ENCODE measurements at regions not wholly inside any gene's neighbourhood (a gene's known extent, or its start where the extent isn't known, plus 50 kb on each side); places are given as distances from the start of the nearest gene placed in this dataset.

DNA sequence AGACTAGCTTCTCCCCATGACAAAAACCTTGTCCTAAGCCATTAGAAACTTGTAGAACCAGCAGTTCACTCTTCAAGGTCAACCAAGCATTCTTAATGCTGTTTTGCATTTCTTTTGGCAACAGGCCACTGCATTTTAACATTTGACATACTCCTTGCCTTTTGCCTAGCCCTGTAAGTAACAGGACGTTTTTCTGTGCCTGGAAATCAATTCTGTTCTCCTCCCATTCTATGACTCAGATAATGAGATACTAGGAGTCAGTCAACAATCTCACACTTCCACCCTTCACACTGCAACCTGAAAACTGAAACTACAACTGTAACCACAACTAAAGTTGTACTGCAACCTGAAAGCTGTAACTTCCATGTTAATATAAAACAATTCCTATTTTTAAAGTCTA lies 268.7 kb downstream of the MZT1 start:
- Mint-ChIP-seq H3K9me3 (peaks cover 6% of the 10 kb centered on the region), H3K36me3 (no peaks in the 10 kb centered on the region), H3K4me1 (no peaks in the 10 kb centered on the region), H3K4me3 (no peak overlapping the region), H3K27ac (no peak overlapping the region)
- DNase-seq (ENCODE audit: low spot score in 2 of 2) (no peak), ATAC-seq (no peak)

DNA sequence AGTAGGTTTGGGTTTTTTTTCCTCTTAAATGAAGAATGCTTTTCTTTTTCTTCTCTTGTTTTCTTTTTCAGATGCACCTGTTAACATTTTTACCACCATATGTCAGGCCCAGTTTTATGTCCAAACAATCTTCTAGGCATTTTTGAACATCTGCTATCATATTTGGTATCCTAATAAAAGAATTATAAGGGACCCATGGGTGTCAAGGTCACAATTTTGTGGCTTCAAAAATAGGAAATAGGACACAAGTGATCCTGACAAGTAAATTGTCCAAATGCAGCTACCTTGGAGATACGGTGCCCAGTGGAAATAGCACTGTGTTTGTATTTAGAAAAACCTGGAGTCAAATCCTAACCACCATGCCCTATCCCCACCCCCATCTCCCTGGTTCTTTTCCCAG lies 270.3 kb downstream of the MZT1 start:
- DNase-seq (ENCODE audit: low spot score in 2 of 2) (no peak), ATAC-seq (no peak)
- peaks cover 6% of the 10 kb centered on the region for H3K9me3 Mint-ChIP-seq
- H3K36me3 Mint-ChIP-seq, result no peaks in the 10 kb centered on the region
- H3K4me1 Mint-ChIP-seq, result no peaks in the 10 kb centered on the region
- no peak overlapping the region for H3K27ac Mint-ChIP-seq
- no peak overlapping the region for H3K4me3 Mint-ChIP-seq

DNA sequence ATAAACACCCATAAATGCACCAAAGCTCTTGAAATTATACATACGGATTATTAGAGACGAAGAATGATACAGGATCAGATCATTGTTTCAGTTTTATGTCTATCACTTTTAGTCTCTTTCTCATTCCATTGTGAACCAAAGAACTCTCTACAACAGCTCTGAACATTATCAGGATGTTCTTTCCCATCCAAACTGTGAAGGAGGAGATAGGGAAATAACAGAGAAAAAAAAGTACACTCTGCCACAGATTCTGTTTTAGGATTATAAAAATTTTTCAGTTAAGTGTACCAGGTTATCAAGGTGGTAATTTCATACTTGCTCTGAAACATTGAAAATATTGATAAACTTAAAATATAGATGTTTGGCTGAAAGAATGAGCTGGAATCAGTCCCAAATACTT lies 270.9 kb downstream of the MZT1 start:
- no peak overlapping the region for H3K4me3 Mint-ChIP-seq
- no peaks in the 10 kb centered on the region for H3K4me1 Mint-ChIP-seq
- H3K27ac Mint-ChIP-seq, result no peak overlapping the region
- peaks cover 6% of the 10 kb centered on the region for H3K9me3 Mint-ChIP-seq
- no peak for DNase-seq (ENCODE audit: low spot score in 2 of 2)
- H3K36me3 Mint-ChIP-seq, result no peaks in the 10 kb centered on the region
- ATAC-seq, result no peak

DNA sequence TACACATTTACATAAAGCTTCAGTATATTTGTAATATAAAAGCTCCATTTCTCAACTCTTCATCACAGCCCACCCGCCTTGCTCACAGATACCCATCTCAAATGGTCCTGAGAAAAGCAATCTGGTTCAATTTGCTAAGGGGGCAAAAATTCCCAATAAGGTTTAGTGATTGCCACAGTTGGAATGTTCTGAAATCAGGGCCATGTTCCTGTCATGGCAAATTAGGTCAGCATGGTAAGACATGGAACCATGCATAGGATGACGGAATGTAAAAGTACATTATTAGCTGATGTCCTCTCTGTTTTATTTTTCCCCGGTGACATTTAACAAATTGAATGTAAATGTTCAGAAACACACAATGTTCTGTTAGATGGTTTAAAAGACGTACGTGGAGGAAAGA lies 274.3 kb downstream of the MZT1 start:
- DNase-seq (ENCODE audit: low spot score in 2 of 2) (no peak), ATAC-seq (no peak)
- no peak overlapping the region for H3K4me3 Mint-ChIP-seq
- peaks cover 4% of the 10 kb centered on the region for H3K9me3 Mint-ChIP-seq
- H3K36me3 Mint-ChIP-seq, result no peaks in the 10 kb centered on the region
- H3K4me1 Mint-ChIP-seq, result no peaks in the 10 kb centered on the region
- no peak overlapping the region for H3K27ac Mint-ChIP-seq

DNA sequence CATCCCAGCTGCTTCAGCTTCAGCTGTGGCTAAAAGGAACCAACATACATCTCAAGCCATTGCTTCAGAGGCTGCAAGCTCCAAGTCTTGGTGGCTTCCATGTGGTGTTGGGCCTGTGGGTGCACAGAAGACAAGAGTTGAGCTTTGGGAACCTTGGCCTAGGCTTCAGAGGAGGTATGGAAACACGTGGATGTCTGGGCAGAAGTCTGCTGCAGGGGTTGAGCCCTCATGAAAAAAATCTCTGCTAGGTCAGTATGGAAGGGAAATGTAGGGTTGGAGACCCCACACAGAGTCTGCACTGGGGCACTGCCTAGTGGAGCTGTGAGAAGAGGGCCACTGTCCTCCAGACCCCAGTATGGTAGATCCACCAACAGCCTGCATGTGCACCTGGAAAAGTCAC lies 279.3 kb downstream of the MZT1 start:
- DNase-seq (ENCODE audit: low spot score in 2 of 2), result no peak
- Mint-ChIP-seq H3K27ac (no peak overlapping the region), H3K36me3 (no peaks in the 10 kb centered on the region), H3K9me3 (peaks cover 4% of the 10 kb centered on the region), H3K4me1 (no peaks in the 10 kb centered on the region), H3K4me3 (no peak overlapping the region)
- ATAC-seq, result no peak

DNA sequence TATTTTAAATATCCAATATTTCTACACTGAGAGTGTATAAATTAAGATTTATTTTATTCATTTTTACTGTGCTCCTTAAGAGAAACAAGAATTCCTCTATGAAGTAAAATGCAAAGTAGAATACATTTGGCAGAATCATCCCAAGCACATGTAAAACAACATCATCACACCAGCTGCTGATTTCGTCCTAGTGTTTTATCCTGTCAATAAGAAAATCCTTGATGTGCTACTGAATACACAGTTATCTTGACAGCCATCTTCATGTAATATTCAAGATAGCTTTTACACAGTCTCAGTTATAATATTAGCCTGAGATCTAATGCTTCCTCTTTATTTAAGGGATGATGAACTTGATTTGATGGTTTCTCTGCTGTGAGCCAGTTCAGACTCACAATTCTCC lies 282.4 kb downstream of the MZT1 start:
- DNase-seq (ENCODE audit: low spot score in 2 of 2), result no peak
- no peak overlapping the region for H3K4me3 Mint-ChIP-seq
- H3K36me3 Mint-ChIP-seq, result no peaks in the 10 kb centered on the region
- H3K4me1 Mint-ChIP-seq, result no peaks in the 10 kb centered on the region
- peaks cover under 1% of the 10 kb centered on the region for H3K9me3 Mint-ChIP-seq
- ATAC-seq, result no peak
- H3K27ac Mint-ChIP-seq, result no peak overlapping the region

DNA sequence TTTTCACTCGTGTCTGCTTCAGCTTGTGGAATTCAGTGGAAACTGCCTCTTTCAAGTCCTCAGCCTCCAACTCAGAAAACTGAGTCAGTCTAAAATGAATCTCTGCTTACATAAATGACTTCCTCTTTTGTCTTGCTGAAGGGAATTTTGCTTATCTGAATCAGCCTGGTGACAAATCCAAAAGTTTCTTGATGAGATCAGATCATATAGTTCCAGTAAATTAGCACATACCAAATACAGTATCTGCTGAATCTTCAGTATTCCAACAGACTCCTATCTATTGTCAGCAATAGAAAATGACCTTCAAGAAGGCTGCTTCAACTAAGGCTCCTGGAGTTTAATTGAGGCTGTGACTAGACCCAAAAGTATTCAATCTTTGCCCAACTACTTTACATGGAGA lies 290.0 kb downstream of the MZT1 start:
- ATAC-seq, result no peak
- Mint-ChIP-seq H3K4me1 (no peaks in the 10 kb centered on the region), H3K27ac (no peak overlapping the region), H3K4me3 (no peak overlapping the region), H3K9me3 (peaks cover 2% of the 10 kb centered on the region), H3K36me3 (no peaks in the 10 kb centered on the region)
- DNase-seq (ENCODE audit: low spot score in 2 of 2), result no peak

DNA sequence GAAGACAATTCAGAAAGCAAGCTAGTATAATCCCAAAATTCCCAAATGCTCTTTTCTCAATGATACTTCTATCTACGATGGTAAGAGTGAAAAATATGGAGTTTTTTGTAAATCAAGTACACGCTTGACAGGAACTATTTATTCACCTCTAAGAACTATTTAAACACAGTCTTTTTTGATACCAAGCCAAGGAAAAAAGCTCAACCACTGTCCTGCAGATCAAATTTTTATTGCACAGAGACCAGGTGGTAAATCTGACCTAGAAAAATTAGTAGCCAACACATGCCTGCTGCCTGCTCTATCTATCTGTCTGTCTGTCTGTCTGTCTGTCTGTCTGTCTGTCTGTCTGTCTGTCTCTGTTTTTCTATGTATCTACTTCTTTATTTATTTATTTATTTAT lies 292.2 kb downstream of the MZT1 start:
- no peak overlapping the region for H3K4me3 Mint-ChIP-seq
- no peak for DNase-seq (ENCODE audit: low spot score in 2 of 2)
- no peaks in the 10 kb centered on the region for H3K36me3 Mint-ChIP-seq
- peaks cover 6% of the 10 kb centered on the region for H3K9me3 Mint-ChIP-seq
- H3K4me1 Mint-ChIP-seq, result no peaks in the 10 kb centered on the region
- H3K27ac Mint-ChIP-seq, result no peak overlapping the region
- ATAC-seq, result no peak

DNA sequence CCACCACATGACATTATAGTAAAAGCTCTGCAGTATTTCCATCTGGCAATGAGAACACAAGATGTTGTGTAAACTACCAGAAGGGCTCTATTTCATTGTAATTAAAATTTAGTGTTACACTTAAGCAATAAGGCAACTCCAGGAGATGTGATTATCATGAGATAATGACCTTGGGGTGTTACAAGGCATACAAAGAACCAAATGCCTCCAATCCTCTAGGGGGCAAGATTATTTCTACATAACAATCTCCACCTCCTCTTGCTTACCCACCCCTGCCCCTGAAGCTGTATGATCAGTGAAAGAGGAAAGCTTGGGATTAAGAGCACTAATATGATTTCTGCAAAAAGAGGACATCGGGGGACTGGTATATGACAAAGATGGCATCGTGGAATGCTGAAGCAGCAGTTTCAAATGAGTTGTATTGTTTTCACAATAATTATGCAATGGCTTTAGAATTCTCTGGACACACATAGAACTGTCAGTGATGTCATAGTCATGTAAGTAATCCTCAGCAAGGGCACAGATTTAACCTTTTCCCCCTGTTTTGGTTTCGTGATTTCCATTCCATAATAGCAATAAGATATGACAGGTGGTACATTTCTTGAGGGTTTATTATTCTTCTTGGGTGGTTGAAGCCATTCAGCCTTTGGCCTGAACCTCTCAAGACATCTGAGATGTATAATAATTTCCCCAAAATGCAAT lies 295.3 kb downstream of the MZT1 start:
- ATAC-seq, result no peak
- Mint-ChIP-seq H3K9me3 (peaks cover 6% of the 10 kb centered on the region), H3K4me1 (no peaks in the 10 kb centered on the region), H3K27ac (no peak overlapping the region), H3K4me3 (no peak overlapping the region), H3K36me3 (no peaks in the 10 kb centered on the region)
- DNase-seq (ENCODE audit: low spot score in 2 of 2), result no peak

DNA sequence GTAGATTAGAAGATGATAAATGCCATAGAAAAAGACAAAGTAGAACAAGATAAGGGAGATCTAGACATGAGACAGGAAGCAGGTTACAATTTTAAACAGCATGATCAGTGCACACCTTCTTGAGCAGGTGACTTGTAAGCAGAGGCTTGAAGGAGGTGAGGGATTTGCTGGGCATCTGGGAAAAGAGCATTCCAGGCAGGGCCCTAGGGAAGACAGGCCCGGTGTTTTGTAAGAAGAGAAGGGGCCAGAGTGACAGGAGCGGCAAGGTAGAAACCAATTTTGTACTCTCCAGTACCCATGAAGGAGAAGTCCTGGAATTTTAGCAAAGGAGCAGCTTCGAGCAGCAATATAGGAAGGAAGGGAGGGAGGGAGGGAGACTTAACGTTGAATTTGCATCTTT lies 296.5 kb downstream of the MZT1 start:
- H3K4me1 Mint-ChIP-seq, result no peaks in the 10 kb centered on the region
- no peak overlapping the region for H3K27ac Mint-ChIP-seq
- ATAC-seq, result no peak
- DNase-seq (ENCODE audit: low spot score in 2 of 2), result no peak
- no peaks in the 10 kb centered on the region for H3K36me3 Mint-ChIP-seq
- H3K4me3 Mint-ChIP-seq, result no peak overlapping the region
- peaks cover 6% of the 10 kb centered on the region for H3K9me3 Mint-ChIP-seq

DNA sequence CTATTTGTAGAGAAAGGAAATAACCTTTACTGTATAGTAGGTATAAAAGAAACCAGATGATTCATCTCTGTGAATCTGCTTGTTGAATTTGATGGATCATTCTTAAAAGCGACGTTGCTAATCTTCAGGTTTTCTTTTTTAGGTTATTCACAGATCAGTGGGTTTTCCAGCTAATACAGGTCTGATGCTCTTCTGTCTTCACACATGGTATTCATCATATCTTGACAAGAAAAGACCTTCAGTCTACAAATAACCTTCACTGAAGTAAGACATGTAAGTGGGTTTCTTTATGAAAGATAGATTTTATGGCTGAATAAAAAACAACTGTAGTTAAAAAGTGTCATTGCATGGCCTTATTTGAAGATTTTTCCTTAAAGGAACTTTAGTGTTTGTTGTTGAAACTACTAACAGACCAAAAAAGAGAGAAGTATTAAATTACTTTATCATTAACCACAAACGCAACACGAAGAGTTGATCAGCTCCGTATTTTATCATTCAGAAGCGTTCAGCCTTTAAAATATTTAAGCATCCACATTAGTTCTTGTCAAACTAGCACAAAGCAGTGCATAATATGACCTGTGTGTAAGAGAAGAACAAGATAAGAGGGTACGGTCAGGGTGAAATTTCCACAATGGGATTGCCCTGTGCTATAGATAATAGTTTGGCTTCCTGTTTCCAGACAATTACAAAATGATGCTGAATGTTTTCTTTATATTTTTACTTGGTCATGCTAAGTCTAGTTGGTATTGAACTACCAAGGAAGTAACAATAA lies 299.5 kb downstream of the MZT1 start:
- no peaks in the 10 kb centered on the region for H3K4me1 Mint-ChIP-seq

DNA sequence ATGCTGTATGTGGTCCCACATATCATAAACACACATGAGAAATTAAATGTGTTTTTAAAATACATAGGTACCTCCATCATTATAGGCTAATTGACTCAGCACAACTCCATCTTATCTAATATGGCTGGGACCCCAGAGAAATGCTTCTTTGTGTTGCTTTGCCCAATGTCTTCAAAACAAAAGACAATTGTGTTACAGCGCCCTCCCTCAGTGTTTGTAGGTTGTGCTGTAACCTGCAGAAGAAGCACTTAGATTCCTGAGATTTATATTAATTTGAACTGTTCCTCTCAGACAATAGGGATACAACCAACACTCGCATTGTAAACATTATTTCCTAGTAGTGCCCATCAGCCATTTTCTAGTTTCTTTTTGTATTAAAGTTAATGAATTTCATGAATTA lies 303.4 kb downstream of the MZT1 start:
- H3K4me1 Mint-ChIP-seq, result no peaks in the 10 kb centered on the region
- ATAC-seq, result no peak

More for the DNA sequence above, 299.5 kb downstream of the MZT1 start:
- no peak overlapping the region for H3K4me3 Mint-ChIP-seq
- peaks cover 4% of the 10 kb centered on the region for H3K9me3 Mint-ChIP-seq
- H3K27ac Mint-ChIP-seq, result no peak overlapping the region
- no peak for DNase-seq (ENCODE audit: low spot score in 2 of 2)
- H3K36me3 Mint-ChIP-seq, result no peaks in the 10 kb centered on the region
- ATAC-seq, result no peak

DNA sequence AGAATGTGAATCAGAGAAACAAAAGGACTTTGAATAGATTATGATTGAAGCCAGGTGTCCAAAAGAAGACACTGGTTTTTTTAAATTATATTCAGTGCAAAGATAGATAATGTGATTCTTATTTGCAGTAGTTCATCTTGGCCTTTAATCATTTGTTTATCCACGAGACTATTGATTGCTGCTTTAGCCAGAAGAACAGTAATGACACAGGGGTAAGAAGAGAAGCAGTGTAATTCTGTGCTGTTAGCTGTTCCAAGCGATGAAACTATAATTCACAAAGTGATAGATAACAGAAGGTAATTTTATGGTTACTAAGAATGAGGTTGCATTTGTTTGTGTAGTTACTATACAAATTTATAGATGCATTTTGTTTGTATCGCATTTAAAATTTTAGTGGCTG lies 311.6 kb downstream of the MZT1 start:
- Mint-ChIP-seq H3K9me3 (peaks cover 10% of the 10 kb centered on the region), H3K4me3 (no peak overlapping the region), H3K36me3 (no peaks in the 10 kb centered on the region), H3K4me1 (no peaks in the 10 kb centered on the region), H3K27ac (no peak overlapping the region)
- DNase-seq (ENCODE audit: low spot score in 2 of 2) (no peak), ATAC-seq (no peak)

More for the DNA sequence above, 303.4 kb downstream of the MZT1 start:
- Mint-ChIP-seq H3K9me3 (peaks cover 6% of the 10 kb centered on the region), H3K36me3 (no peaks in the 10 kb centered on the region), H3K27ac (no peak overlapping the region), H3K4me3 (no peak overlapping the region)
- no peak for DNase-seq (ENCODE audit: low spot score in 2 of 2)

DNA sequence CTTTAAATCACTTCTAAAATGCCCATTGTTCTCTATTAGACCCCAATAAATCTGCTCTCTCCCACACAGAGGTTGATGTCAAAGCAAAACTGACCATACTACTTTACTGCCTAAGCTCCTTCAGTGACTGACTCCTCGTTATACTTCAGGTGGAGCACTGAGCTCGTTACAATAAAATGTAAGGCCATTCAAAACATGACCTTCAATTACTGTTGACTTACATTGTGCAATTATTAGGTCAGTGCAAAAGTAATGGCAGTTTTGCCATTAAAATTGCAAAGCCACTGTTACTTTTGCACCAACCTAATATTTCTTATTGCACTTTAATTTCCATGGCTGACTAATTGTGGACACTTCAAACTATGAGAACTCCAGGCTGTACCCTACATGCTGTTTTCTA lies 314.9 kb downstream of the MZT1 start:
- Mint-ChIP-seq H3K36me3 (no peaks in the 10 kb centered on the region), H3K9me3 (peaks cover 7% of the 10 kb centered on the region), H3K4me1 (no peaks in the 10 kb centered on the region), H3K27ac (no peak overlapping the region), H3K4me3 (no peak overlapping the region)
- ATAC-seq, result no peak
- no peak for DNase-seq (ENCODE audit: low spot score in 2 of 2)

DNA sequence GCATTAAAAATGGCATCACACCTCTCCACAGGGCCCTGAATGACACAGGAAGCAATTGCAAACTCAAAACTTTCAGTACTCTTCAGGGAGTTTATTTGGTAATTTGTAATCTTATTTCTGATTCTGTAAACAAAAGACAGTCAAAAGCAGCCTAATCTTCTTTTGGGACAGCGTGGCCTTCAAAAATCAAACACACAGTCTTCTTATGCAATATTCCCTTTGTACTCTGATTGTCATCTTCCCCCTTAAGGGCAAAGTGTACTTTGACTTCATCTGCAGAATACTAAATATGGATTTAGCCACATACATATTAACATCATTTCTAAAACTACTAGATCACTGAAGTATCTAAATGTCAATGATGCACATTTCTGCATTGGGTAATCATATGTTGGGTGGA lies 322.0 kb downstream of the MZT1 start:
- H3K27ac Mint-ChIP-seq, result no peak overlapping the region
- H3K4me3 Mint-ChIP-seq, result no peak overlapping the region
- peaks cover 6% of the 10 kb centered on the region for H3K9me3 Mint-ChIP-seq
- no peak for DNase-seq (ENCODE audit: low spot score in 2 of 2)
- H3K4me1 Mint-ChIP-seq, result no peaks in the 10 kb centered on the region
- no peaks in the 10 kb centered on the region for H3K36me3 Mint-ChIP-seq
- no peak for ATAC-seq

DNA sequence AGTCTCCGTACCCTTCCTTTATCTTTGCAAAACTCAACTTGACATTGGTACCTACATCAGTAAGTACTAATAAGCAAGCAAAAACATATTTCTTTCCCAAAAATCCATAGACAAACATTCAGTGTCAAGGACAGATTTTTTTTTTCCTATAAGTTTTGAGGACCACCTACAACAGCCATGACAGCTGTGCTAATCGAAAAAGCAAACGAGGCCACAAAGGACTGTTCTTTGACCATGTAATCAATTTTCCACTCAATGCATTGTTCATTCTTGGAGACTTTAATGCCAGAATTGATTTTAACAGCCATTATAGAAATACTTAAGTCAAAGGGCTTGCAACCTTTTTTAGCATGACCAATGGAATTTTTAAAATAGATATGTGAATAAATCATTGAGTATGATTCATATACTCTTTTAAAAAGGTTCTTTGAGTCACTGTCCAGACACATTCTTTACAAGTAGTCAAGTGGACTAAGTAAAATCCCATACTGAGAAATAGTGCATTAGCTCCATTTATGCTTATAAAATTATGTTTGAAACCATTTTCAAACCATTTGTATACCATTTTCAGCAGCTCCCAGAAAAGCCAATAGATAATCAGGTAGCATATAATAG lies 323.9 kb downstream of the MZT1 start:
- no peak for DNase-seq (ENCODE audit: low spot score in 2 of 2)
- Mint-ChIP-seq H3K36me3 (no peaks in the 10 kb centered on the region), H3K4me3 (no peak overlapping the region)

More for the DNA sequence above, 323.9 kb downstream of the MZT1 start:
- Mint-ChIP-seq H3K9me3 (peaks cover 5% of the 10 kb centered on the region), H3K27ac (no peak overlapping the region), H3K4me1 (no peaks in the 10 kb centered on the region)
- ATAC-seq, result no peak

Data from stimulated activated effector memory CD8-positive, alpha-beta T cell treated with anti-CD3 and anti-CD28 coated beads, Interleukin-12 subunit alpha, Interleukin-12 subunit beta, amount 100 ng/mL, for 72 hours (primary cell).